Upper lobe of left lung (tissue), 6 donors: ENCODE measurements at regions not wholly inside any gene's neighbourhood (a gene's known extent, or its start where the extent isn't known, plus 50 kb on each side); places are given as distances from the start of the nearest gene placed in this dataset.

ENCODE experiments used
- ATAC-seq, 2 donors: fragments of 200-7000 bp; cut with Tn5 transposase; one replicate each; pipeline ENCODE4 v1.9.1; 2022; ENCODE audit warnings: mild to moderate bottlenecking in 2 of 2, moderate library complexity in 2 of 2; ENCODE audit not compliant: low FRiP score in 2 of 2
- DNase-seq, 2 donors: peaks; one replicate each; pipeline ENCODE4 v3.0.0-alpha.2; 2019 to 2020
- H3K27ac ChIP-seq, 4 donors: fragments of 200-600 bp; sonication (generic); one replicate each; pipeline ENCODE4 v1.5.1; 2016 to 2019
- H3K27me3 ChIP-seq, 4 donors: fragments of 200-600 bp; sonication (generic); one replicate each; pipeline ENCODE4 v1.5.1; 2017 to 2019
- H3K36me3 ChIP-seq, 4 donors: fragments of 200-600 bp; sonication (generic); one replicate each; pipeline ENCODE4 v1.5.1; 2016 to 2019
- H3K4me1 ChIP-seq, 4 donors: fragments of 200-600 bp; sonication (generic); one replicate each; pipeline ENCODE4 v1.5.1; 2018 to 2019
- H3K4me3 ChIP-seq, 4 donors: fragments of 200-600 bp; sonication (generic); one replicate each; pipeline ENCODE4 v1.5.1; 2017 to 2019; ENCODE audit warnings: mild to moderate bottlenecking in 2 of 4, moderate library complexity in 1 of 4
- H3K9me3 ChIP-seq, 4 donors: fragments of 200-600 bp; sonication (generic); one replicate each; pipeline ENCODE4 v1.5.1; 2018 to 2019
- CTCF ChIP-seq, 6 experiments: fragments of 450-650 bp in 4 of 6; fragments of 200-600 bp in 2 of 6; sonication (generic) in 2 of 6; IDR thresholded peaks; one replicate each; pipeline ENCODE4 v1.5.1; 2016 to 2019; ENCODE audit warnings: antibody characterized with exemption in 6 of 6
- EP300 ChIP-seq, 4 donors: sonication (generic); formaldehyde crosslinking; IDR thresholded peaks; one replicate each; pipeline ENCODE4 v1.5.1; 2017; ENCODE audit warnings: antibody characterized with exemption in 4 of 4, control low read depth in 2 of 4
- POLR2A ChIP-seq, 4 donors: fragments of 450-650 bp; IDR thresholded peaks; one replicate each; pipeline ENCODE4 v1.5.1; 2016 to 2017; ENCODE audit warnings: antibody characterized with exemption in 4 of 4, mild to moderate bottlenecking in 2 of 4
- POLR2AphosphoS5 ChIP-seq, 2 donors: sonication (generic); formaldehyde crosslinking; IDR thresholded peaks; one replicate each; pipeline ENCODE4 v1.5.1; 2017; ENCODE audit warnings: antibody characterized with exemption in 2 of 2
- WGBS, 2 donors: methylation state at CpG; one replicate each; pipeline ENCODE4 v1.1.5; 2017 to 2018; 5-methylcytosine and 5-hydroxymethylcytosine counted together
- donor health status: DM: no; HTN: no; CAD: no; lungs with moderate emphysema.
- donor health status: DM: no; HTN: yes; CAD: no; lungs with severe emphysema.

DNA sequence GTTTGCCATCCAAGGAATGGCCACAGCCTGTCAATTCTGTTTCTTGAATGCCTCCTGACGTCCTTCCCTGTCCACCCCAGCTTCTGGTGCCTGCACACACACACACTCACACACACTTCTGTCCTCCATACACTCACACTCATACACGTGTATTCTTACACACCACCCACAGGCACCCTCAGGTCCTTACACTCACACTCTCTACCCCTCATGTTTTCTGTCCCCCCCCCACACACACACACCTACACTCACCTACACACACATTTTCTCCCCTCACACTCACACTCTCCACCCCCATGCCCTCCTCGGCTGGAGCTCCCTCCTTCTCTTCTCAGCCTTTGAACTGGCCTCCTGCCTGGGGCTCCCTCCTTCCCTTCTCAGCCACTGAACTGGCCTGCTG is 148.0 kb upstream of the SALL3 start:
- H3K27me3 ChIP-seq: no peaks in the 10 kb centered on the region
- WGBS, 2 donors: 37 to 41% methylated on average over 3 of the region's 3 CpGs
- H3K4me3 ChIP-seq: no peak overlapping the region
- H3K27ac ChIP-seq: no peak overlapping the region
- no peaks in the 10 kb centered on the region for H3K36me3 ChIP-seq
- DNase-seq (no peak), ATAC-seq (no peak)
- no peaks in the 10 kb centered on the region for H3K9me3 ChIP-seq
- no peaks in the 10 kb centered on the region for H3K4me1 ChIP-seq
- no peak for TF ChIP-seq POLR2A (IDR thresholded peaks at IDR 0.05)
- no peak for TF ChIP-seq CTCF (IDR thresholded peaks at IDR 0.05)

GRCh38 chr18:78833833-78834232 is 145.8 kb upstream of the SALL3 start:
- TF ChIP-seq POLR2AphosphoS5 (IDR thresholded peaks at IDR 0.05) (no peak), POLR2A (IDR thresholded peaks at IDR 0.05) (no peak), CTCF (IDR thresholded peaks at IDR 0.05) (no peak), EP300 (IDR thresholded peaks at IDR 0.05) (no peak)
- H3K36me3 ChIP-seq: no peaks in the 10 kb centered on the region
- no peaks in the 10 kb centered on the region for H3K9me3 ChIP-seq
- H3K4me1 ChIP-seq: no peaks in the 10 kb centered on the region
- WGBS, 2 donors: 77 to 82% methylated on average over 11 of the region's 11 CpGs
- no peak overlapping the region for H3K4me3 ChIP-seq
- H3K27me3 ChIP-seq: no peaks in the 10 kb centered on the region
- no peak overlapping the region for H3K27ac ChIP-seq
- DNase-seq: no peak
- no peak for ATAC-seq

GRCh38 chr18:78836838-78837237 is 142.8 kb upstream of the SALL3 start:
- H3K36me3 ChIP-seq: no peaks in the 10 kb centered on the region
- H3K4me3 ChIP-seq: no peak overlapping the region
- H3K27me3 ChIP-seq: no peaks in the 10 kb centered on the region
- no peak for TF ChIP-seq CTCF (IDR thresholded peaks at IDR 0.05)
- TF ChIP-seq EP300 (IDR thresholded peaks at IDR 0.05): no peak
- TF ChIP-seq POLR2A (IDR thresholded peaks at IDR 0.05): no peak
- H3K9me3 ChIP-seq: no peaks in the 10 kb centered on the region
- no peaks in the 10 kb centered on the region for H3K4me1 ChIP-seq
- 92 to 96% methylated on average over 6 of the region's 6 CpGs for WGBS, 2 donors
- DNase-seq (no peak), ATAC-seq (no peak)
- no peak overlapping the region for H3K27ac ChIP-seq

- no peak for DNase-seq
- Histone ChIP-seq H3K4me1 (no peaks in the 10 kb centered on the region), H3K9me3 (no peaks in the 10 kb centered on the region), H3K27ac (no peak overlapping the region), H3K27me3 (no peaks in the 10 kb centered on the region), H3K36me3 (no peaks in the 10 kb centered on the region), H3K4me3 (no peak overlapping the region)
- WGBS, 2 donors: 87 to 92% methylated on average over 14 of the region's 14 CpGs
- TF ChIP-seq EP300 (IDR thresholded peaks at IDR 0.05) (no peak), POLR2A (IDR thresholded peaks at IDR 0.05) (no peak), CTCF (IDR thresholded peaks at IDR 0.05) (no peak), POLR2AphosphoS5 (IDR thresholded peaks at IDR 0.05) (no peak)
- no peak for ATAC-seq
Observed at GRCh38 chr18:78837754-78838153, 141.9 kb upstream of the SALL3 start.

GRCh38 chr18:78838183-78838582 is 141.4 kb upstream of the SALL3 start:
- Histone ChIP-seq H3K27ac (no peak overlapping the region), H3K4me3 (no peak overlapping the region), H3K27me3 (no peaks in the 10 kb centered on the region), H3K4me1 (no peaks in the 10 kb centered on the region), H3K36me3 (no peaks in the 10 kb centered on the region), H3K9me3 (no peaks in the 10 kb centered on the region)
- DNase-seq (peak in 1 of 2 donors; percentile 33), ATAC-seq (no peak)
- 88 to 93% methylated on average over 7 of the region's 7 CpGs for WGBS, 2 donors
- TF ChIP-seq POLR2A (IDR thresholded peaks at IDR 0.05) (no peak), POLR2AphosphoS5 (IDR thresholded peaks at IDR 0.05) (no peak), CTCF (IDR thresholded peaks at IDR 0.05) (no peak), EP300 (IDR thresholded peaks at IDR 0.05) (no peak)
